ENCODE measurements at regions not wholly inside any gene's neighbourhood (a gene's known extent, or its start where the extent isn't known, plus 50 kb on each side); places are given as distances from the start of the nearest gene placed in this dataset.

GRCh38 chr3:76021376-76021775 is 236.0 kb upstream of the ZNF717 start:
- TF ChIP-seq, protein P1, sequence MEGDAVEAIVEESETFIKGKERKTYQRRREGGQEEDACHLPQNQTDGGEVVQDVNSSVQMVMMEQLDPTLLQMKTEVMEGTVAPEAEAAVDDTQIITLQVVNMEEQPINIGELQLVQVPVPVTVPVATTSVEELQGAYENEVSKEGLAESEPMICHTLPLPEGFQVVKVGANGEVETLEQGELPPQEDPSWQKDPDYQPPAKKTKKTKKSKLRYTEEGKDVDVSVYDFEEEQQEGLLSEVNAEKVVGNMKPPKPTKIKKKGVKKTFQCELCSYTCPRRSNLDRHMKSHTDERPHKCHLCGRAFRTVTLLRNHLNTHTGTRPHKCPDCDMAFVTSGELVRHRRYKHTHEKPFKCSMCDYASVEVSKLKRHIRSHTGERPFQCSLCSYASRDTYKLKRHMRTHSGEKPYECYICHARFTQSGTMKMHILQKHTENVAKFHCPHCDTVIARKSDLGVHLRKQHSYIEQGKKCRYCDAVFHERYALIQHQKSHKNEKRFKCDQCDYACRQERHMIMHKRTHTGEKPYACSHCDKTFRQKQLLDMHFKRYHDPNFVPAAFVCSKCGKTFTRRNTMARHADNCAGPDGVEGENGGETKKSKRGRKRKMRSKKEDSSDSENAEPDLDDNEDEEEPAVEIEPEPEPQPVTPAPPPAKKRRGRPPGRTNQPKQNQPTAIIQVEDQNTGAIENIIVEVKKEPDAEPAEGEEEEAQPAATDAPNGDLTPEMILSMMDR (IDR thresholded peaks at IDR 0.05; ENCODE audit: insufficient read depth, low read length) = no peak
- no peak for TF ChIP-seq POLR2AphosphoS5 (IDR thresholded peaks at IDR 0.05; ENCODE audit: low read depth)
- TF ChIP-seq SPI1 (IDR thresholded peaks at IDR 0.05; ENCODE audit: borderline replicate concordance, low read depth) = no peak
- TF ChIP-seq, protein P2, sequence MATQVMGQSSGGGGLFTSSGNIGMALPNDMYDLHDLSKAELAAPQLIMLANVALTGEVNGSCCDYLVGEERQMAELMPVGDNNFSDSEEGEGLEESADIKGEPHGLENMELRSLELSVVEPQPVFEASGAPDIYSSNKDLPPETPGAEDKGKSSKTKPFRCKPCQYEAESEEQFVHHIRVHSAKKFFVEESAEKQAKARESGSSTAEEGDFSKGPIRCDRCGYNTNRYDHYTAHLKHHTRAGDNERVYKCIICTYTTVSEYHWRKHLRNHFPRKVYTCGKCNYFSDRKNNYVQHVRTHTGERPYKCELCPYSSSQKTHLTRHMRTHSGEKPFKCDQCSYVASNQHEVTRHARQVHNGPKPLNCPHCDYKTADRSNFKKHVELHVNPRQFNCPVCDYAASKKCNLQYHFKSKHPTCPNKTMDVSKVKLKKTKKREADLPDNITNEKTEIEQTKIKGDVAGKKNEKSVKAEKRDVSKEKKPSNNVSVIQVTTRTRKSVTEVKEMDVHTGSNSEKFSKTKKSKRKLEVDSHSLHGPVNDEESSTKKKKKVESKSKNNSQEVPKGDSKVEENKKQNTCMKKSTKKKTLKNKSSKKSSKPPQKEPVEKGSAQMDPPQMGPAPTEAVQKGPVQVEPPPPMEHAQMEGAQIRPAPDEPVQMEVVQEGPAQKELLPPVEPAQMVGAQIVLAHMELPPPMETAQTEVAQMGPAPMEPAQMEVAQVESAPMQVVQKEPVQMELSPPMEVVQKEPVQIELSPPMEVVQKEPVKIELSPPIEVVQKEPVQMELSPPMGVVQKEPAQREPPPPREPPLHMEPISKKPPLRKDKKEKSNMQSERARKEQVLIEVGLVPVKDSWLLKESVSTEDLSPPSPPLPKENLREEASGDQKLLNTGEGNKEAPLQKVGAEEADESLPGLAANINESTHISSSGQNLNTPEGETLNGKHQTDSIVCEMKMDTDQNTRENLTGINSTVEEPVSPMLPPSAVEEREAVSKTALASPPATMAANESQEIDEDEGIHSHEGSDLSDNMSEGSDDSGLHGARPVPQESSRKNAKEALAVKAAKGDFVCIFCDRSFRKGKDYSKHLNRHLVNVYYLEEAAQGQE (IDR thresholded peaks at IDR 0.05; ENCODE audit: insufficient replicate concordance, low read depth) = no peak

All from HL-60 (cell line).